GM21423 (cell line): ENCODE measurements at regions not wholly inside any gene's neighbourhood (a gene's known extent, or its start where the extent isn't known, plus 50 kb on each side); places are given as distances from the start of the nearest gene placed in this dataset.

Experiments used
- ATAC-seq: cut with Tn5 transposase; IDR thresholded peaks from one replicate; pipeline ENCODE4 v1.9.1; 2021; ENCODE audit warnings: mild to moderate bottlenecking, moderate library complexity; ENCODE audit not compliant: unreplicated experiment

DNA sequence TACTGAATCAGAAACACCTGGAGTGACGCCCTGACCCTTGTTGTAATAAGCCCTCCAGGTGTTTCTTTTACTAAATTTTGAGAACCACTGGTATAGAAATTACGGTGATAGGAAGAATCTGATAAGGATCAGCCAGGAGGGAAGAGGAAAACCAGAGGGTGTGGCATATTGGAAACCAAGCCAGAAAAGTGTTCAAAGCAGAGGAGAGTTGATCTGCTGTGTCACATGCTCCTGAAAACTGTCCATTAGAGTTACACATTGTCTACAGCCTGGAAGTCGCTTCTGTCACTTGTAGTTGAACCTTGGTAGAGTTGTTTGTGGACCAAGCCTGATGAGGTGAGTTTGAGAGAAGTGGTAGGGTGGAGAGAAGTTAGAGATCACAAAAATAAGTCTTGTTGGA lies 497.4 kb downstream of the ENC1 start:
- ATAC-seq: no peak

DNA sequence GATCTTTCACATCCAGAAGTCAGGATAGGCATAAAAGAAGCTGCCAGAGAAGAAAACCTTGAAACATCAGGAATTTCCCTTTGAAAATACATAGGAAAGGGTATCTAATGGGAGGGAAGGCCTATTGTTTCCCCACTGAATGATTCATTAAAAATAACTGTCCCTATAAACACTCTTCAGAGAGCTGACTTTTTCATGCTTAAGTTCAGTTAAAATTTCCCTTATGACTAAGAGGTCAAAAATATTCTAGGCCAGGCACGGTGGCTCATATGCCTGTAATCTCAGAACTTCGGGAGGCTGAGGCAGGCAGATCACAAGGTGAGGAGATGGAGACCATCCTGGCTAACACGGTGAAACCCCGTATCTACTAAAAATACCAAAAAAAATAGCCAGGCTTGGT lies 499.5 kb downstream of the ENC1 start:
- ATAC-seq: no peak

DNA sequence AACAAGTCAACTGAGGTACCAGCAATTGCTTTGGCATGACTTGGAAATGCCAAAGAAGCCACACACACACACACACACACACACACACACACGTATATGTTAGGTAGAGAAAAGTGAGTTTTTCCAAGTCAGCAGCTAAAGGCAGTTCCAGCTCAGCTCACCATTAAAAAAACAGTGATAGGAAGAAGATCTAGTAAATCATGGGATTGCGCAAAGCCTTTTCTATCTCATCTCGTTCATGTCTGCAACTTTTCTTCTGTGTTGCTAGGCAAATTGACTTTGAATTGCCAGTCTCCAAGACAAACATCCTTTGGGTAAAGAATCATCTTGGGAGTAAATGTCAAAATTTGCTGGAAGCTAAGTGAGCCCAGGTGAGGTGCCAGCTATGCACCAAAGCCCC lies 500.1 kb downstream of the ENC1 start:
- no peak for ATAC-seq

DNA sequence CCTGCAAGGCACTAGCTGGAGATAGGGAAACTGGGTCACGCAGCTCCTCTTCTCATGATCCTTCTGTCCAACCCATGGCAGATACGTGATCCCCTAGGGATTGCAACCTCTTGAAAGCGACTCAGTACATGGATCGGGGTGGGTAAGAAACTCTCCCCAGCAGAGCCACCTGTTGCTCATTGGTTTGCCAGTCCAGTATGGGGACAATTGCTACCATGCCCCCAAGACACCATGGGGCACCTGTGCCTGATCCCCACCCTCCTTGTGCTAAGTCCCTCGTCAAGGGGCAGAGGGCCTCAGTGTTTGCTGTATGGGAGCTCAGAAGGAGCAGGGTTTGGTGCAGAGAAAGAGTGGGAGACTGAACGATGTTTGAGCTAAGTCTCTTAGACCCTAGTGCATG lies 500.9 kb downstream of the ENC1 start:
- no peak for ATAC-seq

DNA sequence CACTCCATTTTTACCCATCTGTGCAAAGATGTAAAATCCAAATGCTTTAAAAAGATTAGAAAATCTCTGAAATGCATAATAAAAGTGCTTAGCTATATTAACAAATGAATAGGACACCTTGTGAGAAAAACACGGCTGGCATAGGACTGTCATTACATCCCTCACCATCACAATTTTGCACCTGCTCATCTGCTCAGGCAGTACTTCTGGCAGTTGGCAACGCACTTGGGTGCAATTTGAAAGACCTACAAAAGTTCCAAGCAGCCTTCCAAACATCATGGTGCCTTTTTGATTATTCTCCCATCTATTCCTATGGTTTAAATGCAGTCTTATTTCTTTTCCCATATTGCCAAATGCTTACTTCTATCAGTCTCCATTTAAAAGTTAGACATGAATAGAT lies 501.8 kb downstream of the ENC1 start:
- no peak for ATAC-seq

DNA sequence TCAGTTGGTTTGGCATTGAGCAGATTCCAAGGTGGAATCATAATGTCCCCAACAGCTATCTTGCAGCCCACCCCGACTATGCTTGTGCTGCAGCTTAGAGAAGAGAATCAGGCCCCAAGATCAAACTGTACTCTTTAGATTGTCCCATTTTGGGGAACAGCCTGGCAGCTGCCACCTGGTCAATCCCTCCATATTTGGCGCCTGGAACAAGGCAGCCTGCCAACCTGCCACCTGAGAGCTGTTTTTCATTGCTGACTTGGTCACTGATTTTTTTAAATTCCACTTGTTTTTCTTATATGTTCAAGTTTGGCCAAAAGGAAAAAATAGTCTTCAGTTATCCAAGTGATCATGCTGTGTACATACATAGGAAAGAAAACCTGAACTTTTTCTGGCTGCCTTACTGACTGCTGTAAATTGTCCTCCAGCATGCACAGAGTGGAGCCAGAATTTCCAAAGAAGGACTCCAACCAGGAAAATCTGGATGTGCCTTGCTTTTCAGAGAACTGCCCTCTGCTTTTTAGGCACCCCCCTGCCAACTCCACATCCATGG lies 504.2 kb downstream of the ENC1 start:
- ATAC-seq: no peak

DNA sequence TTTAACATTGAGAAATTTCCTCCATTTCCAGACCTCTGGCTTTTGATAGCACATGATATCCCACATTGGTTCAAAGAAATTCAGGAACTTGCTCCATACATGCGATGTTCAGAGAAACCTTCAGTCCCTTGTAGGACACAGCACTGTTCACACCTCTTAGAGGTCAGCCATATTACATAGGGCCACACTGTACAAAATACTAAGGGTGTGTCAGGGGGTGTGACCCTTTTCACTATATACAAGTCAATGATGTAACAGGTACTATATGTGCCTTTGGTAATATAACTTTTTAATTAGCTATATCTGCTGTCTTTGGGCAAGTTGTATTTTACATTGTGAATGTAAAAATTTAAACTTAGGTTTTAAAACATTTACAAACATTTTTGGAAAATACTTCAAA lies 505.5 kb downstream of the ENC1 start:
- no peak for ATAC-seq

DNA sequence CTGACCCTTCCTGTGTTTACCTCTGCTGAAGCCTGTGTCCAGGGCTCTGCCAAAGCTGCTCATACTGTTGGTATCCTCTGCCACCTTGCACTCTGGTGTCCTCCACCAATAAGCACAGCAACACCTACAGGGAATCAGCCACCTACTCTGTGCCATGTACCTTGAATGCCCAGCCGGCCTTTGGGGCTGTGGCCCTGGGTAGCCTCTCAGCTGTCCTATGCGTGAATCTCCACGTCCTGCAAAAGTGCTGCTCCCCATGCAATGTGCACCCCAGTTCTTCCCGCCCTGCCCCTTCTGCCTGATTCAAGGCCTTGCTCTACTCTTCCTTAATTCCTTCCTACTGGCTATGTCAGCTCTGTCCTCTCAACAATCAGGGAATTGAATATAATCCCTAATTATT lies 506.5 kb downstream of the ARHGEF28 start:
- ATAC-seq: no peak

DNA sequence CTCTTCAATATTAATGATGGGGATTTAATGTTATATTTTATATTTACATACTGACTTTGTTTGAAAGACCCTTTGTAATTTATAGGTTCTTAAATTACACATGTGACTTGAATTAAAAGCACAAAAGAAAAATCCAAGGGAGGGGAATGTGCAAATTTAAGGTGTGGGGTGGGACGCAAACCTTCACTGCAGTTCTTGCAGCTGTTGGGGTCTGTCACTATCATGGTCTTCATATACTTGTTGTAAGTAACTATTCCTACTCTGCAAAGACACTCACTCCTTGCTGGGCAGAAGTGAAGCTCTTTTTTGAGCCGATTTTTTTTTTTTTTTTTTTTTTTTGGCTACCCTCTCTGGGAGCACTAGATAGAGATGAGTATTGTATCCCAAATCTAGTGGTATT lies 505.3 kb downstream of the ARHGEF28 start:
- no peak for ATAC-seq

DNA sequence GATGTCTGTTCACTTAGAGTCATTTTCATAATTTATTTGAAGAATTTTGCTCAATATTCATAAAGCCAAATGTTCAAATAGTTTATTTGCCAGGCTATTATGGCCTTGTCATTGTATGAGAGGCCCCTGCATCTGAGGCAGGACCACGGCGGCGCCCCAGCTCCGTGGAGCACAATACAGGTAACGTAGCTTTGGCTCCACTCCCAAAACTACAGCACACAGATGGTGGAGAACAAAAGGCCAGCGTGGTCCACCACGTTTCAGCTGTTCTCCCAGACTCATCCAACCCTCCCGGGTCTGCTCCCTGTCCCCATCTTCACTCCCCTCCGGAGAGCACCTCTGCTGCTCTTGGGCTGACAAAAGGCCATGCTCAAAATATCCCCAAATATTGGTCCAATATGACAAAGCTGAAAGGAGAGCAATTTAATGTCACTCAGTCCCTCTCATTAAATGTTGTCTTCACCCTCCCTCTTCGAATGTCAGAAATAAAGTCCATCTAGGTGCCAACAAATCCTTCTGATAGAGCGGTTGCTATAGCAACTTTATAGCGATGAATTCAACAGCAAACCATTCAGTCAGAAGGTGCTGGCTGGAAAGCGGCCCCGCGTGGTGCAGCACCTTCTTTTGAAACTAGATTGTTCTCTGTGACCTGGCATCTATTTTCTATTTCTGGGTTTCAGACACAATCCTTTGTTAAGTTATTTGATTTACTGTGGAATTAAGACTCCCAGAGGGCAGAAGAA lies 504.3 kb downstream of the ARHGEF28 start:
- ATAC-seq: no peak

DNA sequence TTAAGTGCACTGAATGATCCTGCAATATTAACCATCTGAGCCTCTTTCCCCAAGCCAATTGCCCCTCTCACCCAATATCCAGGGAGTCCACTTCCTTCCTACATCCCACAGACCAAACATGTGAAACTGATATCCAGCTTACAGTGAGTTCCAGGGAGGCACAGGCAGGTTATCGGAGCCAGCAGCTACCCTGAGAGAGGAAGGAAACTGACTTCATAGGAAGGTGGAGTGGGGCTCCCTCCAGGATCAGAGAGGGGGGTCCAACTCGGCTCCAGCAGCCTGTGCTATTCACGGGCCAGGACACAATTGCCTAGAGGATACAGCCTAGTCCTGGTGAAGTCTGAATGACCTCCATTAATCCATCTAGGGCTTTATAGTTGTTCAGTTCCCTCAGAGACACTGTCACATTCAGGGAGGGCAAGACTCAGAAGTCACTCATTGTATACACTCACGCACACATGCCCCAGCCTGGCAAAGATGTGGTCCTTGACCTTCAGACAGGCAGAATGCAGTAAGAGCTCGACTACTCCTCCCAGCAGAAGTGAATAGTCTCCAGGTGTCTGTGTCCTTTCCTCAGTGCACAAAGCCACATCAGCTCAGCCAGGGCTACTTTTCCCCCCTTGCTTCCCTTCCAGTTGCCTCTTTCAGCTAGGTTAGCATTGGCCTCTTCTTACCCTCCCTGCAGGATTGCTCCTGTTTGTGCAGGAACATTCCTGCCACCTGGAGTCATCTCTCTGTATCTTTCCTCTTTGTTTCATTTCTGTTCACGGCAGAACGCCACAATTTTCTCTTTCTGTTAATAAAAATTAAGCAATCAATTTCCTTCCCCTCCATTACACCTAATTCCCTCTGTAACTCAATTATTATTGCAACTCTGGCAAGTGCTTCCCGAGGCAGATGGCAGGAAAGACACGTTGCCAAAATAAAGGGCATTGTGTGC lies 501.7 kb downstream of the ARHGEF28 start:
- no peak for ATAC-seq

DNA sequence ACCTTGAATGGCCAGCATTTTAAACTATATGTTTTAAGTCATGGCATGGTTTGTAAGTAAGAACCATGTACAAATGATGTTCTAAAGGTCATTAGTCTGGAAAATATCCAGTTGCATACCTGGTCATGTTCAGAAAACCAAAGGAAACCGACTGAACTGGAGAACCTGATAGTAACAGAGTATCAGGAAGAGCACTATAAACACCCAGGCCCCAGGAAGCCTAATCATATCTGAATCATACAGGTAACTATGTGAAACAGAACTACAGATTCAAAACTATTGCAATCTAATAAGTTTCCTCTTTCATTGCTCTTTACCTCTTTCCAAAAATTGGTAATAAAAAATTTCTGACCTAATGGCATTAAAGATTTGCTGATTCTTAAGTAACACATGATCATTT lies 500.3 kb downstream of the ARHGEF28 start:
- no peak for ATAC-seq

DNA sequence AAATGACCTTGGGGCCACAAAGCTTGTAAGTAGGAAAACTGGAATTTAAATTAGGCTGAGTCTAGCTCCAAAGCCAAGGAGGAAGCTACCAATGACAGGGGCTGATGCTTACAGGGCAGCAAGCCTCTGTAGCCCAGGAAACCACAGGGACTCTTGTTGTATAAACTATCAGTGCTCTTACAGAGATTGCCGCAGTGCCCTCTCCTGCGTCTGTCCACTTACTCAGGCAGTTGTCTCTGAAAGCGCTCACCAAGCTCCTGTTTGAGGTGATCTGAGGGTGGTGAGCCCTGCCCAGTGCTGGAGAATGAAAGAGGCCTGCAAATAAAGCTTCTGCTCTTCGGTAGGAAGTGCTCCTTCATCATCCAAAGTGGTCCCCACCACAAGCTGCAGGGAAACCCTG lies 498.8 kb downstream of the ARHGEF28 start:
- ATAC-seq: no peak

DNA sequence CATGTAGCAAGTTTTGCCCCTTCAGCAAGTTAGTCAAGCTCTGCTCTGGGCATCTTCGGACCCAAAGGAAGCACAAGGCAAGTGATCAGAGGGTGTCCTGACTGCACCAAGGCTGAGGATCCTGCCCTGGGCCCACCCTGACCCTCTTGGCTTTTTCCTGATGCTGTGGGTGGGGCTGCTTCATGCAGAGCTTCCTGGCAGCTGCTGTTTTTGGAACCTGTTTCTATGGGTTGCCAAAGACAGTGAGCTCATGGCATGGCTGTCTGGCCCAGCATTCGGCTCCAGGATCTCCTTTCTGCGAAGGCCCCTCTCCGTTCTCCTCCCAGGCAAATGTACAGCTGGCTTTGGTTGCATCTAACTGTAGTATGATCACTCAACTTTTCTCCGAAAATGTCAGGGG lies 497.9 kb downstream of the ARHGEF28 start:
- ATAC-seq: no peak

DNA sequence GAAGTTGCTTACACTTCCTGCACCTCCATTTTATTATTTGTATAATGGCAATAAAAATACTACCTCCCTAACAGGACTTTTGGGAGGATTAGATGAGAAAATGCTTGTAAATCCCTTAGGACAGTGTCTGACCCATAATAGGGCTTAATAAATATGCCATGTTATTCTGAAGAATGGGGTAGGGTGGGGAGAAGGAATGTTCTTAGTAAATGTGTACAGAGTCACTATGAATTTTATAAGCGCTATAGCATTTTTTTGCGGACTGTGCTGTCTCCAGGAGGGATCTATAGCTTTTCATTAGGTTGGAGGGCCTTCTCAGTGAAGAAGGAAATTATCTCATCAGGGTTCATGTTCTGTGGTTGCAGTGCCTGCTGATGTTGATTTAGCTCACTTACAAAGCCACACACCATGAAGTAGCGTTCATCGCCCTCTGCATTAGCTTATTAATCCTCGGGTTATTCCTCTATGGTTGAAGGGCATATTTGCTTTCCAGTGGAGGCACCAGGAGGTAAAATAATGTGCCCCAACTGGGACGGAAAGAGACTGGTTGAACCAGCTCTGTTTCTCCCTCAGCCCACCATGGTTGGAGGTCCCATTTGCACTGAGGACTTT lies 497.1 kb downstream of the ARHGEF28 start:
- ATAC-seq: no peak

DNA sequence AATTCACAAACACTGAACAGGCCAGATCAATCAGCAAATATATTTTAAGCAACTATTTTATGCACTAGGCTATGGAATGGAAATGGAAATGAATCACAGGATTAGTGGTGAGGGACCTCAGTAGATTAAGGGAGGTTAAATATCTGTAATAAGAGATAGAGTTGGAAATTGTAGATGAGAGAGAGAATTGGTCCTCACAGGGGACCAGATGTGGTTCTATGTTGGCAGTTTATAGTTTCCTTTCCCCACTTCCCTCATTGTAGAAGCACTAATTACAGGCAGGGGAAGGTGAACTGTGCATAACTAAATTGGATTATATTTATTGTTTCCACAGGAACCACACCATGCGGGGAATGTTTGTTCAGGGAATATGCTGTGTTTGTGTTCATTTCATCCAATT lies 496.2 kb downstream of the ARHGEF28 start:
- no peak for ATAC-seq

DNA sequence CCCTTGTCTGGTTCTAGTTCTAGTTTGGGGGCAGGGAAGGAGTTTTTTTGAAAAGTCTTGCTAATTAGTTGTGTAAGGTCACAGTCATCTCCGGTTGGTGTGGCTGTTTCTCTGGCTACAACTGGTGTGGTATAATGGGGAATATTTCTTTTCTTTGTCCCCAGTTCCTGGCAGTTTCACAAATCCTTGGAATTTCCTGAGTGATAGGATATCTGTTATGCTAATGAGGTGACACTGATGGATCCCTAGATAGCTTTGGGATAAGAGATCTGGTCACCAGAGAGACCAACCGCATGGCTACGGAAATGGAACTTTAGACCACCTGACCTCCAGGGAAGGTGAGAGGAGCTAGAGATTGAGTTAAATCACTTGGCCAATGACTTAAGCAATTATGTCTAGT lies 494.6 kb downstream of the ARHGEF28 start:
- no peak for ATAC-seq

DNA sequence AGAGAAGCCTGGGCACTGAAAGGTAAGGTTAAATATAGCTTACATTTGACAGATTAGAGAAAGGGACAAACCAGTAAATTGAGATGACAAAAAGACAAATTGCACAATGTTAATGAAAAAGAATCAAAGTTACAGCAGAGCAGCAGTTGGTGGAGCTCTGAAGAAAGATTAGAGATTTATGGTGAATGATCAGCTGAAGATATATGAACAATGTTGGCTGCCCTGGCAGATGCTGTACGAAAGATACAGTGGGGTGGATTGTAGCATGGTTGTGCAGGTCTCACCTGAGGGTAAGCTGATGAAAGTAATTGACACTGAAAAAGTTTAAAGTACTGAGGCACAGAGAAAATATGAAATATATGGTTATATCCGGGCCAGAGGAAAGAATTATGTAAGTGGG lies 492.1 kb downstream of the ARHGEF28 start:
- ATAC-seq: no peak

DNA sequence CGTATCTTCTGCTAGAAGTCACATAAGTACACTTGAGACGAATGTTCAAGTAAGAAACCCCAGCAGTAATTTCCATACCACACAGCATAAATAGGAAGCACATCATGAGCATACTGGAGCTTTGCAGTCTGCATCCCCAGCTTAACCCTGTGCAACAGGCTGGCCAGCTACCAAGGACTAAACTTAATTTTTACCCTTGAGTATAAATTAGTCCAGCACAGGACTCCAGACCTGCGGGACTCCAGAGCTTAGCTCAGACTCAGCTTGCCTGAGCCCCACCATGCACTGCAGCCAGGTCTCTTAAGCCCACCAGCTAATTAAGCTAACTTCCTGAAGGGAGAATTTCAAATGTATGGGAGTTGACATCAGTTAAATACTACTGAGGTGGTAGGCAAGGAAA lies 491.0 kb downstream of the ARHGEF28 start:
- ATAC-seq: no peak

DNA sequence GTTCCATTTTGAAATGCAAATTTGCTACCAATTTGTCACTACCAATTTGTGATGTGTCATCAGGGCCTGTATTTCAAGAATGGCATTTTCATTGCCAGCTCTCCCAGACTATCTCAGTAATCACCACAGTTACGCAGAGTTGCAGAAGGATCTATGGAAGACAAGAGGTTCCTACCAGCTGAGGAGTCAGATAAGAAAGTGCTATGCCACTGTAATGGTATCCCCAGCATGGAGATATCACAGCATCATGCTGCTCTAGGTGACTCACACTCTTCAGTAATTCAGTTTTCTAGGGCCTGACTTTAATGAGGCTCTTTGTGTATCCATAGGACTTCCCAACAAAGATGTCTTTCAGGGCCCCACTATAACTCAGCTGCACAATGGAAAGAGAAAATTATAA lies 490.3 kb downstream of the ARHGEF28 start:
- no peak for ATAC-seq

DNA sequence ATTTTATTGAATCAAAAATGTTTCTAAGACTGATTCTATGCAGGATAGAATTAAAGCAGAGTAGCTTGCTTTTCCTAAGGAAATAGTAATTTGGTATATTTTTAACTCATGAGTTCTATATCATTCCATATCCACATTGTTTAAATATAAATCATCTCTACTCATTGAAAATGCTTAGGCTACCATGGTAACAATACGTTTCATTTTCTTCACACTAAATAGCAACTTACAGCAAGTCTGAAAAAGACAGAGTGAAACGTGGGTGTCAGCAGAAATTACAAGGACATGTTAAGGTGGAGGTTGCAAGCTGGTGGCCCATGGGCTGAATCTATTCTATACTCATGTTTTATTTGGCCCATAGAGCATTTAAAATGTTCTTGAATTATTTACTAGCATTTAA lies 487.9 kb downstream of the ARHGEF28 start:
- no peak for ATAC-seq

DNA sequence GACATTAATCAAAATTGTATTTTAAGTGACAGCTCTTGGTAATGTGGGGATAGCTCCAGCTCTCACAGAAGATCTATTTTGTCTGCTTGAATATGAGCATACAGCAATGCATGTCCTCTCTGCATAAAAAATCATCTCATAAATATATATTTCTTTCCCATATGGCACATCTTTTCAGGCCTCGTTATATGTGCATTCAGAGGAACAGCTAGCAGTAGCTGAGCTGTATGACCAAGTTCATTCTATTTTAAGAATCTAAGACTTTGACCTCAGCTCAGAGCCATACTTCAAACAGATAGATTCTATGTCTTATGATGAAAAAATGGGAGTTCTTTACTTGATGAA lies 487.2 kb downstream of the ARHGEF28 start:
- ATAC-seq: no peak
